HG02623 (cell line): ENCODE measurements at regions not wholly inside any gene's neighbourhood (a gene's known extent, or its start where the extent isn't known, plus 50 kb on each side); places are given as distances from the start of the nearest gene placed in this dataset.
"Not testable (repeated sequence)": the region's sequence is repeated elsewhere in the genome, so short reads cannot be mapped to it uniquely, and the experiment has no call there.

ENCODE experiments used
- ATAC-seq: cut with Tn5 transposase; IDR thresholded peaks from one replicate; pipeline ENCODE4 v1.9.1; 2021; ENCODE audit warnings: moderate library complexity; ENCODE audit not compliant: unreplicated experiment

- not testable (repeated sequence) for ATAC-seq
These were observed 50.5 kb upstream of the MED13L start for GRCh38 chr12:116327992-116328391.

DNA sequence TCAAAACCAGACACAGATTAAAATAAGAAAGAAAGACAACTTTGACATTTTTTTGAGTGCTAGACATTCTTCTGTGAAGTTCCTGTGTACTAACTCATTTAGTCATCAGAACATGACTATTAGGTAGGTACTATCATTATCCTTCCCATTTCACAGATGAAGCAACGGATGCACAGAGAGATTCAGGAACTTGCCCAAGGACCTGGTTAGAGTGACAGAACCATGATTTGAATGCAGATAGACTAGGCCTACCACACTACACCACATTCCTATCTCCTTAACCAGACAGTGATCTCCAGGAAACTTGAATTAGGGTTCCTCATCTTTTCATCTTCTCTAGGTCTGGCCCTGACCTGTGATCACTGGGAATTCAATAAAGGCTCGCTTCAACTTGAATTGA is 54.4 kb upstream of the MED13L start:
- no peak for ATAC-seq

DNA sequence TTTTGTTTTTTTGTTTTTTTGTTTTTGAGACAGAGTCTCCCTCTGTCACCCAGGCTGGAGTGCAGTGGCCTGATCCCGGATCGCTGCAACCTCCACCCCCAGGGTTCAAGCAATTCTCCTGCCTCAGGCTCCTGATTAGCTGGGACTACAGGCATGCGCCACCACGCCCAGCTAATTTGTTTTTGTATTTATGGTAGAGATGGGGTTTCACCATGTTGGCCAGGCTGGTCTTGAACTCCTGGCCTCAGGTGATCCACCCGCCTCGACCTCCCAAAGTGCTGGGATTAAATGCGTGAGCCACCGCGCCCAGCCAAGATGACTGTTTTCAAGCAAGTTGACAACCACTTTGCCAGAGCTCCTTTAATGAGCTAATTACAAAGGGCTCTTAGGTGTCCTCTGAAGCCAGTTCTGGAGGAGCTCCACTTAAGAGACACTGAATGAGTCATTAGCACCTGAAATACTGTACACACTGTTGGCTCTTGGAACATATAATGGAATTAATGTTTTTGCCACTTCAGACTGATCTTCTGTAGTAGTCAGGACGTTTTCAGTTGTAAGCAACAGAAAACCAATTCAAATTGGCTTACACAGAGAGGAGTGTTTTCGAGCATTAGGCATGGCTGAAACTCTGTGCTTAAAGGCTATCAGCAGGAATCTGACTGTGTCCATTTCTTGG is 55.4 kb upstream of the MED13L start:
- ATAC-seq: no peak

DNA sequence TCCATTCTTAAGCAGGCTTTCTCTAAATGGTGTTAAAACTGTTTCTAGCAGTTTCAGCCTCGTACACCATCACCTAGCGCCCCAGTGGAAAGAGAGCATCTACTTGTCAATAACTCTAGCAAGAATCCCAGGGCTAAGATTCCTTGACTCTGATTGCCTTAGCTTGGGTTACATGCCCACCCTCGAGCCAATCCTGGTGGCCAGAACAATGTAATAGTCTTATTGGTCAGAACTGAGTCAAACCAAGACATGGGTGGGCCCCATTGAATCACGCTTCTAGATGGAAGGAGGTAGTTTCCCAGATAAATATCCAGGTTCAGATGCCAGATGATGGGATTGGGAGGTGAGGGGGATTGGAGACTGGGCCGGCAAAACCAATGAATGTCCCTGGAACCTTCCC is 55.9 kb upstream of the MED13L start:
- no peak for ATAC-seq

DNA sequence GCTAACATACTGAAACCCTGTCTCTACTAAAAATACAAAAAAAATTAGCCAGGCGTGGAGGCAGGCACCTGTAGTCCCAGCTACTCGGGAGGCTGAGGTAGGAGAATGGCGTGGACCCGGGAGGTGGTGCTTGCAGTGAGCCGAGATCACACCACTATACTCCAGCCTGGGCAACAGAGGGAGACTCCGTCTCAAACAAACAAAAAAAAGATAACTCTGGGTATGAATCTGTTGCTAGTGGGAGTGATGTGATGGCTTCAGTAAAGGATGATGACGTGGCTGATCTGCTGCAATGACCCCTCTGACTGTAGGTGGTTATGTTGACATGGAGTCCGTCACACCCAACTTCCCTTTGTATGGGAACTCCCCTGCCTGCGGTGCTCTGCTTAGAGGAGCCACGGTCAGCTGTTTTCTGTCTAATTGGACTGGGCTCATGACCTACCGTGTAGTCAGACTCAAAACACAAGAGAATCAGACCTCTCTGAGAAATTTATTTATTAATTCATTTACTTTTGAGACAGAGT is 59.1 kb upstream of the MED13L start:
- peak; percentile 70 for ATAC-seq

DNA sequence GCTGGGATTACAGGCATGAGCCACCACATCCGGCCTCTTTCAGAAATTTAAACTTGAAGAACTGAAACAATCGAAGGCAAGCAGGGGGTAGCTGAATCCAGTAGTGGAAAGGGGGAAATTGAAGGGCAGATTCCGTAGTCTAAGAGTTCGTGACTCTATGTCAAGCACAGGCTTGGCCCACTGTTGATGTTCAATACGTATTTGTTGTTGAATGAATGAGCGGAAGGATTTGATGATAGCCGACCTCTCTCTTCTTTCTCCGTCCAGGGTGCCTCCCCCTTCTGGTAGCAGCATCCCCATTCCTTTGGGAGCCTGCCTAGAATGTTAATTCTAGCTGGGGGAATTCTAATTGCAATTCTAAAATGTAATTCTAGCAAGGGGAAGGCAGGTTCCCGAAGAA is 59.8 kb upstream of the MED13L start:
- ATAC-seq: no peak

DNA sequence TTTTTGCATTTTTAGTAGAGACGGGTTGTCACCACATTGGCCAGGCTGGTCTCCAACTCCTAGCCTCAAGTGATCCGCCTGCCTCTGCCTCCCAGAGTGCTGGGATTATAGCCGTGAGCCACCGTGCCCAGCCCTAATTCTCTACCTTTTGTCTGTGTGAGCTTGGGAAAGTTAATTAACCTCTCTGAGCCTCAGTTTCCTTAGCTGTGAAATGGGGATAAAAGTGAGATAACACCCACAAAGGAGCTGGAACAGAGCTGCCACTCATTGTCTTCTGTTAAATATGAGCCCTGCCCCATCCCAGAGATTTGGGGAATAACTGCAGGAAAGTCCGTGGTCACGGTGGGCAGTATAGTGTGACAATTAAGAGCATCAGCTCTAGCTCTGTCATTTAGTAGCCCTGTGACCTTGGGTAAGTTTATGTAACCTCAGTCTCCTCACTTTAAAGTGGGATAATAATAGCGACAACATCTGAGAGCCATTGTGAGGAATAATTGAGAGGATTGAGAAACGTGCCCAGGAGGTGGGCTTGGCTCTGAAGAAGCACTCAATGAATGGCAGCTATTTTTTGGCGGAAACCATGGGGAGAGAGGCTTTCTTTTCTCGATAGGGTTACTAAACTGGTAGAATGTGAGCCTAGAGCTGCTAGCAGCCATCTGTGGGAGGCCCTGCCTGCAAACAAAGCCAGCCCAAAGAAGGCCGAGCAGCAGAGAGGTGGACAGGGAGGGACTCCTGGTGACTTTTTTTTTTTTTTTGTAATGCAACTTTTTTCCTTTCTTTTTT is 60.8 kb upstream of the MED13L start:
- ATAC-seq: no peak

DNA sequence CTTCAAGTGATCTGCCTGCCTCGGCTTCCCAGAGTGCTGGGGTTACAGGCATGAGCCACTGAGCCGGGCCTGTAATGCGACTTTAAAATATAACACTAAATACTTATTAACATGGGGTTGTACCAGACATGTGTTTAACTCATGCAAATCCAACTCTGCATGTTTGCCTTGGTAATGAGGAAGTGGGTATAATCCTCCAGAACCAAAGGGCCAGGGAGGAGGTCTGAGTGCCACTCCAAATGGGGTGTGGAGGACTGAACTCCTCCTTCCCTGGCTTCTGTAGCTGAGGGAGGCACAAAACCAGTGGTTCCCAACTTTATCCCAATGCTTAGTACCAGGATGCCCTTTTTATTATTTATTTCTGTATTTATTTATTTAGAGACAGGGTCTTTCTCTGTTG is 61.6 kb upstream of the MED13L start:
- ATAC-seq: no peak

- no peak for ATAC-seq
These were observed 62.4 kb upstream of the MED13L start for GRCh38 chr12:116339800-116340371.

GRCh38 chr12:116343331-116343884 is 65.9 kb upstream of the MED13L start:
- no peak for ATAC-seq

DNA sequence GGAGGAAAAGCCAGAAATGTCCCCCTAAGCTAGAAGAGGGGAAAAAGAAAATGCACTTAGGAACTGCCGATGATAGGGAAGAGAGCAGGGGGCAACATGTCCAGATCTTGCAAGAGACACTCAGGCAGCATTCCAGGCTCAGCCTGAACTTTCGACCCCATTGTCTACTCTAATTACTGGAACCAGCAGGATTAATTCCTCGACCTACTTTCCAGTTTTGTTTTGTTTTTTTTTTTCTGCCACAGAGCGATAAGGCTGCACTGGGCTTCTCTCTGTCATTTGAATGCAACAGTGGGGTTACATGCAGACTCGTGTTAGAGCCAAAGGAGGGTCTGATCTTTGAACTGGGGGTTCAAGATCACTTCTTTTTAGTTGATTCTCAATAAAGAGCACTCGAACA is 68.7 kb upstream of the MED13L start:
- ATAC-seq: no peak

DNA sequence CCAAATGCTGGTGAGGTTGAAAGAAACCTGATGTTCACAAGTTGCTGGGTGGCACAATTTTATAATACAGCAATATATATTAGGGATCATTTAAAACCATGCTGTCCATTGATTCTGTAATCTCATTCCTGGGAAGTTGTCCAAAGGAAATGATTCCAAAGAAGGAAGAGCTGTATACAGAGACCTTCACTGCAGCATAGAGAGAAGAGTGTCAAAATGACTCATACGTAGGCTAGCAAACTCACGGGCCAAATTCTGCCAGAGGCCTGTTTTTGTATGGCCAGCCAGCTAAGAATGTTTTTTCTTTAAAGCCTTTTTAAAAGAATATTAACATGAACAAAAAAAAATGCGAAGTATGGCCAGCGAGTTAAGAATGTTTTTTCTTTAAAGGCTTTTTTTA is 69.2 kb upstream of the MED13L start:
- ATAC-seq: no peak

DNA sequence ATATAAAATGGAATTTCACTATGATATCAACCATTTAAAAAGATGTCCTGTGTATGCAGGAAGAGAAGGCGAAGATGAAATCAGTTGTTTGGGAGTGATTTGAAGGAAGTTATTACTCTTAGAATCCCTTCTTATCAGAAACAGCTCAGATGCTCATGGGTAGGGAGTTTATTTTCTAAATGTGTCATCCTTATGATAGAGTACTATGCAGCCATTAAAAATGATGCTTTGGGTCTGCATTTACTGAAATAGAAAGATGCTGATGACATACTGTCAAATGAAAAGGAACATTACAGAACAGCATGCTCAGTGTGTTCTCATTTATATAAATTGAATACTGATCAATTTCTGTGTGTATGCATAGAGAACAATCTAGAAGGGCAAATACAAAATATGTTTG is 69.8 kb upstream of the MED13L start:
- no peak for ATAC-seq

DNA sequence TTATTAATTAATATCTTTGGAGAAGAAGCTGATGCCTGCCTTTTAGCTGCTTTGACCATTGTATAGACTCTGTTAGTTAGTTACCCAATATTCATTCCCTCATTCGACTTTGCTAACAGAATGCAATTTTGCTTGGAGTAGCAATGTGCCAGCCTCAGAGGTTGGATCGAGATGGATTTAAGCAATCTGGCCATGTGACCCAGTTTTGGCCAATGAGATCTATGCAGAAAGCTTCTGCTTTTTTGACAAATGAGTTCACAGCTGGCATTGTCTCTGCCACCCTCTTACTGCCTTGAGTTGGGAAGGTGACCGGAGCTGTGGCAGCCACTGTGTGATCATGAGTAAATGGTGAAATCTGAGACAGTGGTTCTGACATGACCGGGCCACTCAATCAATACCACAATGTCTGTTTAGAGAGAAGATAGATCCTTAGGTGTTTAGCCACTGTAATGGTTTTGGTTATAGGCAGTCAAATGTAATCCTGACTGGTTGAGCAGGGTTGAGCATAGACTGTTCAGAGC is 74.9 kb upstream of the MED13L start:
- no peak for ATAC-seq

DNA sequence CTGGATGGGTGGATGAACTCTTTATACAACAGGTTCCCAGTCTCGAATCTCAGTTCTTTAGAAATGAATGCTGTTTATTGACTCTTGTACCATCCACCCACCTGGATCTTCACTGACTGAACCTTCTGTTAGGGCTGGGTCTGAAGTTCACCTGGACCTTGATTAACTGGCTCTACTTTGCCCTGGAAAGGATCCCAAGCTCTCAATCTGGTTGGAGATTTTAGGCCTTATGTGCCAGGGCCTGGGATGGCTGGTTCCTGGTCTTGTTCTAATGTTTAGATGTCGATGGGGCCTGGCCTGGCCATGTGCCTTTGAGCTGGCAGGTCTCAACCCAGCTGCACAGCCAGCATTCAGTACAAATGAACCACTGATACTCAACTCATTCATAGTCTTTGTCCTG is 76.5 kb upstream of the MED13L start:
- ATAC-seq: no peak

DNA sequence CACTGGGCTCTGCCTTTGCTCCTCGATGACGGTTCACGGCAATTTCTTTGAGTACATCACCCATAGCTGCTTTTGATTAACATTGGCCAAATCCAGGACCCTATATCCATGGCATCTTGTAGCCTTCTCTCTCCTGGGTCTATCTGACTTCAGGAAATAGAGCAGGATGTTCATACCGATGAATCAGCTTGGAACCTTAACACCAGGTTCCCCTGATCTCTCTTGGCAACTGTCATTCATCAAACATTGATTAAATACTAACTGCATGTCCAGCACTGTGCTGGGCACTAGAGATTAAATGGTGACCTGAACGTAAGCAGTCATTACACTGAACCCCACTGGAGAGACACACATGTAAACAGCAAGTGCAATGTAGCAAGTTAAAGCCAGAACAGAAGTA is 77.0 kb upstream of the MED13L start:
- ATAC-seq: no peak

DNA sequence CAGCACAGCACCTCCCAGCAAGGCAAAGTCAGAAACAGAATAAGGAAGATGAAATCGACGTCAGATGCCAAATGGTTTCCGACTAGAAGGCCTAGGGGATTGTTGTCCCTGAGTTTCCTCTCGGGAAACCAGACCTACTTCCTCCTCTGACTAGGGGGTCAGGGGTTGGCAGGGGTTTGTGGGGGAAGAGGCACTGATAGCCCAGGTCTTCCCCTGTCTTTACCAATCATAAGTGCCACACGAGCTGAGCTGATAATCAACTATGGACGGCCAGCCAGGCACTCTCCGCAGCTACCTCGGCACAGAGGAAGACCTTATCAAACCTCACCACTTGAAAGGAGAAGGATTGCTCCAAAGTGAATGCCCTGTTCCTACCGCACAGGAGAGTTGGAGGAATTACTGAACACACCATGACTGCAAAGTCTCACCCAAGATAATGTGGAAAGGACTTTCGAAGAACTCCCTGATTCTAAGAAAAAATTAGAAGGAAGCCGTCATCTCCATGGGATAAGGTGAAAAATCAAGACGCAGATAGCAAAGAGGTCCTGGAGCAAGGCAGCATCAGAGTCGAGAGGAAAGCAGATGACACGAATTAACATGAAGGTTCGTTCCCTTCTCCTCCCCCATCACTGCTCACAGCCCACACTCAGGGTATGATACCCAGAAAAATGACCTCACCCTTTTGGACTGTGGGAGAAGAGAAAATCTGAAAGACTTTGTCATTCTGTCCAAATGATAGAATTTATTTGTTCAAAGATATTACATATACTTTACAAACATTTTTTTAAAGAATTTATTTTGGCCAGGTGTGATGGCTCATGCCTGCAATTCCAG is 77.7 kb upstream of the MED13L start:
- ATAC-seq: no peak

DNA sequence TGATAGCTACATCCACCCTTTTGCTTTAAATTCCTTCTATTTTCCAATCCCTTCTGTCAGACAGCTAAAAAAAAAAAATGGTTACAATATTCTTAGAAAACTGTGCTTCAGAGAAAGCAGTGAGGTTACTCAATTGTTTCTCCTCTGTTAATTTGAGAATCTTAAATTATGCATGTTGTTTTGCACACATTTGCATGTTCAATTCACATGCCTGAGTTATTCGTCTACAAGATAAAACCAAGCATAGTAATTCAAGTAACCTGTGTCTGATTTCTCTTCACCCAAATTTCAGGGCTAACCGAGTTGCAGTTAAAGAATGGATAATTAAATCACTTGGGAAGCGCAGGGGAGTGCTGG is 81.0 kb upstream of the MED13L start:
- no peak for ATAC-seq

DNA sequence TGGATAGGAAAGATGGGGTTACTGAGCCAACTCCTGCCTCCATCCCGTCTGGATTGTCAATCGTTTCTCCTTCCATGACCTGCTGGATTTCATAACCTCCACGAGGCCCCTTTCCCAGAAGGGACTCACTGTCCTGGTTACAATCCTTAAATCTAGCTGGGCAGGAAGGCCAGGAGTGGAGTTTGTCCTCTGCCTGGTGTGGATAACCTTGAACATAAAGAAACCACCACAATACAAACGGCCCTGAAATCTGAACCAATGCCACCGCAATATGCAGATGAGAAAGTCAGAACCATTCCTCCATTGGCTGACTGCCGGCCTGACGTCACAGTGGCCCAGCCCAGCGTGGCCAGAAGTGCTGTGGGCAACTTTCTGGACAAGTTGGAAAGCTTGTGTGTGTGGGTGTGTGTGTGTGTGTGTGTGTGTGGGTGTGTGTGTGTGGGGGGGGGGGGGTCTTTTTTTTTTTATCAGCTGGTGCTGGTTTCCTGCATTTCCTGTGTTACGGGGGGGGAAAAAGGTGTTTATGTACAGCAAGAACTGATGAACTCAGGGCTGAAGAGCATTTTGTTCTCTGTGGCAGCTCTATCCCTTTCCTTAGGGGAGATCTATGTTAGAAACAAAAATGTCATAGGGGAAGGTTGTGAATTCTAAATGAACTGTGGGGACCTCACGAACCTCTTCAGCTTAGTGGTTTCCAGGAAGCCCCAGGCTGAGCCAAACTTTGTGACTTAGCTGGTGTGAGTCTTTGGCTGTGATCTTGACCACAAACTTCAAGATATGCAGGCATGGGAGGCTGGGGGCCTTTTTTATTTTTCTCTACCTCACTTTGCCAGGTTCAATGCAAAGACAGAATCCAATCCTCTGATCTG is 81.6 kb upstream of the MED13L start:
- ATAC-seq: no peak
